GM12878 (cell line): ENCODE measurements at regions not wholly inside any gene's neighbourhood (a gene's known extent, or its start where the extent isn't known, plus 50 kb on each side); places are given as distances from the start of the nearest gene placed in this dataset.

ENCODE experiments used
- BCLAF1 ChIP-seq: fragments of 450-650 bp; IDR thresholded peaks from 2 replicates; pipeline ENCODE4 v1.6.1; 2017; ENCODE audit warnings: antibody characterized with exemption, mild to moderate bottlenecking, moderate library complexity
- BRCA1 ChIP-seq: IDR thresholded peaks from 2 replicates; pipeline ENCODE4 v1.6.1; 2011; ENCODE audit warnings: low read depth, low read length, improper control_type of control experiment
- CTCF ChIP-seq, 3 experiments: IDR thresholded peaks in 2 of 3; conservative IDR thresholded peaks in 1 of 3; 2 replicates each; pipeline ENCODE4 v1.5.1; 2011; ENCODE audit warnings: low read depth in 3 of 3, low read length in 3 of 3, mild to moderate bottlenecking in 3 of 3, control low read depth in 2 of 3, moderate library complexity in 2 of 3, inconsistent platforms in 1 of 3, mixed read lengths in 1 of 3; ENCODE audit not compliant: control insufficient read depth in 2 of 3, insufficient read depth in 1 of 3; ENCODE audit errors: extremely low read depth in 1 of 3
- EZH2 ChIP-seq: IDR thresholded peaks from 2 replicates; pipeline ENCODE4 v1.6.1; 2012; ENCODE audit warnings: low read depth, mild to moderate bottlenecking, control low read depth, inconsistent platforms, low read length, borderline replicate concordance; ENCODE audit not compliant: control insufficient read depth
- GABPA ChIP-seq: IDR thresholded peaks from 2 replicates; pipeline ENCODE4 v1.6.1; 2014; ENCODE audit warnings: antibody characterized with exemption, low read depth, mild to moderate bottlenecking, inconsistent platforms
- KDM1A ChIP-seq: fragments of 200-600 bp; sonication (generic); IDR thresholded peaks from 2 replicates; pipeline ENCODE4 v1.6.1; 2016; ENCODE audit warnings: borderline replicate concordance
- RB1 ChIP-seq: fragments of 450-650 bp; formaldehyde crosslinking; IDR thresholded peaks from 2 replicates; pipeline ENCODE4 v1.6.1; 2017; ENCODE audit warnings: mild to moderate bottlenecking, borderline replicate concordance
- REST ChIP-seq: IDR thresholded peaks from 2 replicates; pipeline ENCODE4 v1.6.1; 2012; ENCODE audit warnings: mild to moderate bottlenecking, low read depth, low read length
- SIN3A ChIP-seq: IDR thresholded peaks from 2 replicates; pipeline ENCODE4 v1.6.1; 2012; ENCODE audit warnings: low read depth, low read length, improper control_type of control experiment
- SMAD1 ChIP-seq: fragments of 450-650 bp; IDR thresholded peaks from 2 replicates; pipeline ENCODE4 v1.6.1; 2018; ENCODE audit warnings: mild to moderate bottlenecking, low read depth; ENCODE audit not compliant: partially characterized antibody
- SMC3 ChIP-seq: IDR thresholded peaks from 2 replicates; pipeline ENCODE4 v1.6.1; 2011; ENCODE audit warnings: low read length, improper control_type of control experiment, borderline replicate concordance

DNA sequence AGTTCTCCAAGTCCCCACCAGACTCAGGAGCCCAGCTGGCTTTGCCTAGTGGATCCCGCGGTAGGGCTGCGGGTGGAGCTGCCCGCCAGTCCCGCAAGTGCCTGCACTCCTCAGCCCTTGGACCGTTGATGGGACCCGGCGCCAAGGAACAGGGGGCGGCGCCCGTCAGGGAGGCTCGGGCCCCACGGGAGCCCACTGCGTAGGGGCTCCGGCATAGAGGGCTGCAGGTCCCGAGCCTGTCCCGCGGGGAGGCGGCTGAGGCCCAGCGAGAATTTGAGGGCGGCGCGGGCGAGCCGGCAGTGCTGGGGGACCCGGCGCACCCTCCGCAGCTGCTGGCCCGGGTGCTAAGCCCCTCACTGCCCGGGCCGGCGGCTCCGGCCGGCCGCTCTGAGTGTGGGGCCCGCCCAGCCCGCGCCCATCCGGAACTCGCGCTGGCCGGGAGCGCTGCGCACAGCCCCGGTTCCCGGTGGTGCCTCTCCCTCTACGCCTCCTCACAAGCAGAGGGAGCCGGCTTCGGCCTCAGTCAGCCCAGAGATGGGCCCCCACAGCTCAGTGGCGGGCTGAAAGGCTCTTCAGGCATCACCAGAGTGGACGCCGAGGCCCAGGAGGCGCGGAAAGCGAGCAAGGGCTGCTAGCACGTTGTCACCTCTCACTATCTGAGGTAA, 452.4 kb upstream of the LRFN5 start:
- no peak for TF ChIP-seq EZH2
- no peak for TF ChIP-seq SIN3A
- TF ChIP-seq BCLAF1 = no peak
- no peak for TF ChIP-seq SMC3
- TF ChIP-seq GABPA = no peak
- no peak for TF ChIP-seq CTCF (IDR thresholded peaks at IDR 0.05 in 2 of 3, conservative IDR thresholded peaks at IDR 0.05 in 1 of 3; ENCODE audit: control insufficient read depth in 2 of 3, extremely low read depth in 1 of 3, insufficient read depth in 1 of 3, low read depth in 3 of 3, low read length in 3 of 3)
- no peak for TF ChIP-seq RB1
- TF ChIP-seq KDM1A = no peak
- TF ChIP-seq REST = no peak
- no peak for TF ChIP-seq SMAD1
- TF ChIP-seq BRCA1 = no peak
